ENCODE measurements at regions not wholly inside any gene's neighbourhood (a gene's known extent, or its start where the extent isn't known, plus 50 kb on each side); places are given as distances from the start of the nearest gene placed in this dataset.
A peak's percentile ranks its signal among the peaks of the same experiment; 100 is the strongest.
"Not testable (repeated sequence)": the region's sequence is repeated elsewhere in the genome, so short reads cannot be mapped to it uniquely, and the experiment has no call there.

GRCh38 chr2:11079136-11079824, 76.0 kb upstream of the SLC66A3 start:
- DNase-seq: no peak

GRCh38 chr2:11080253-11081115, 74.8 kb upstream of the SLC66A3 start:
- no peak for ATAC-seq
- ChIA-PET POLR2A (interaction anchor here (0.9 kb wide), 1 partner anchor 8 kb away, joined by 3 read pairs; no protein-coding TSS in a partner anchor), CTCF (interaction anchor here (0.7 kb wide), 1 partner anchor 1743 kb away, joined by 3 read pairs; no protein-coding TSS in a partner anchor)
- Mint-ChIP-seq H3K4me3 (no peak overlapping the region), H3K36me3 (ENCODE audit: low read depth) (no peaks in the 10 kb centered on the region), H3K27ac (no peak overlapping the region), H3K9me3 (no peaks in the 10 kb centered on the region), H3K27me3 (peaks cover 10% of the 10 kb centered on the region), H3K4me1 (ENCODE audit: low read depth) (no peaks in the 10 kb centered on the region)
- no peak for DNase-seq
- no peak for TF ChIP-seq CTCF (IDR thresholded peaks at IDR 0.05)
- intact Hi-C loops (cut with micrococcal nuclease): no loop called here

More at GRCh38 chr2:11079136-11079824, 76.0 kb upstream of the SLC66A3 start:
- no peaks in the 10 kb centered on the region for H3K9me3 Mint-ChIP-seq
- POLR2A ChIA-PET: interaction anchor here (0.7 kb wide), 1 partner anchor 13 kb away, joined by 4 read pairs; no protein-coding TSS in a partner anchor
- H3K4me1 Mint-ChIP-seq (ENCODE audit: low read depth): no peaks in the 10 kb centered on the region
- no peak overlapping the region for H3K27ac Mint-ChIP-seq
- intact Hi-C loops (cut with micrococcal nuclease): no loop called here
- peaks cover 9% of the 10 kb centered on the region for H3K27me3 Mint-ChIP-seq
- CTCF ChIA-PET: interaction anchor here (0.7 kb wide), 1 partner anchor 1742 kb away, joined by 3 read pairs; no protein-coding TSS in a partner anchor
- no peak for TF ChIP-seq CTCF (IDR thresholded peaks at IDR 0.05)
- no peak overlapping the region for H3K4me3 Mint-ChIP-seq
- ATAC-seq: no peak
- no peaks in the 10 kb centered on the region for H3K36me3 Mint-ChIP-seq (ENCODE audit: low read depth)

- Mint-ChIP-seq H3K4me3 (no peak overlapping the region), H3K9me3 (no peaks in the 10 kb centered on the region), H3K4me1 (ENCODE audit: low read depth) (no peaks in the 10 kb centered on the region), H3K36me3 (ENCODE audit: low read depth) (no peaks in the 10 kb centered on the region), H3K27me3 (peaks cover 13% of the 10 kb centered on the region), H3K27ac (no peak overlapping the region)
- POLR2A ChIA-PET: no interaction called here
- CTCF ChIA-PET: interaction anchor here (0.7 to 1.0 kb wide), 2 partner anchors 47 to 250 kb away, joined by 3 to 4 read pairs; no protein-coding TSS in a partner anchor
- intact Hi-C loops (cut with micrococcal nuclease): no loop called here
- ATAC-seq: no peak
- no peak for TF ChIP-seq CTCF (IDR thresholded peaks at IDR 0.05)
- no peak for DNase-seq
These were observed 72.4 kb upstream of the SLC66A3 start for GRCh38 chr2:11082880-11083279.

GRCh38 chr2:11088821-11089220, 66.4 kb upstream of the SLC66A3 start:
- CTCF ChIA-PET: interaction anchor here (1.0 to 1.1 kb wide), 2 partner anchors 15 to 256 kb away, joined by 3 to 4 read pairs; no protein-coding TSS in a partner anchor

GRCh38 chr2:11090187-11090586, 65.1 kb upstream of the SLC66A3 start:
- CTCF ChIA-PET: interaction anchor here (1.1 kb wide), 1 partner anchor 258 kb away, joined by 4 read pairs; no protein-coding TSS in a partner anchor
- POLR2A ChIA-PET: no interaction called here
- ATAC-seq (peak; percentile 27), DNase-seq (peak; percentile 22)
- Mint-ChIP-seq H3K4me1 (ENCODE audit: low read depth) (no peaks in the 10 kb centered on the region), H3K36me3 (ENCODE audit: low read depth) (no peaks in the 10 kb centered on the region), H3K4me3 (no peak overlapping the region), H3K9me3 (no peaks in the 10 kb centered on the region), H3K27ac (no peak overlapping the region), H3K27me3 (peaks cover 5% of the 10 kb centered on the region)
- intact Hi-C loops (cut with micrococcal nuclease): no loop called here
- TF ChIP-seq CTCF (IDR thresholded peaks at IDR 0.05): no peak

More at GRCh38 chr2:11088821-11089220, 66.4 kb upstream of the SLC66A3 start:
- H3K27me3 Mint-ChIP-seq; H3K4me3 Mint-ChIP-seq; H3K36me3 Mint-ChIP-seq (ENCODE audit: low read depth); H3K27ac Mint-ChIP-seq; H3K9me3 Mint-ChIP-seq; H3K4me1 Mint-ChIP-seq (ENCODE audit: low read depth); ATAC-seq; intact Hi-C loops (cut with micrococcal nuclease); DNase-seq; POLR2A ChIA-PET: not testable (repeated sequence)

Data from activated CD8-positive, alpha-beta T cell treated with anti-CD3 and anti-CD28 coated beads for 36 hours (primary cell).